IMR-90 (cell line): ENCODE measurements at regions not wholly inside any gene's neighbourhood (a gene's known extent, or its start where the extent isn't known, plus 50 kb on each side); places are given as distances from the start of the nearest gene placed in this dataset.

Source experiments
- ATAC-seq: fragments of 200-7000 bp; cut with Tn5 transposase; 2 replicates; pipeline ENCODE4 v1.9.1; 2020; ENCODE audit warnings: low read depth, mild to moderate bottlenecking, moderate library complexity
- BruUV-seq: library from RNA; stranded (reverse); fragments of 400-500 nt; replicated peaks from 2 replicates; lab custom pipeline; 2021; lab: Mats Ljungman, UMichigan
- CTCF ChIA-PET: fragments of 300-600 bp; formaldehyde crosslinking; extraction: SDS; loops from one replicate; lab custom pipeline; 2021; ENCODE audit warnings: antibody characterized with exemption; lab: Yijun Ruan, JAX
- POLR2A ChIA-PET: fragments of 300-600 bp; sonication (Branson Sonifier 250); formaldehyde crosslinking; loops from one replicate; lab custom pipeline; 2022; ENCODE audit warnings: antibody characterized with exemption; ENCODE audit not compliant: unreplicated experiment; lab: Charles Lee
- DNase-seq: peaks from one replicate; pipeline ENCODE4 v3.0.0; 2013
- H2AFZ ChIP-seq: replicated peaks from 2 replicates; pipeline ENCODE3; 2013; ENCODE audit warnings: low read length, mild to moderate bottlenecking; ENCODE audit not compliant: poor library complexity
- H2AK5ac ChIP-seq: 2 replicates; pipeline ENCODE4 v1.6.1; 2013; ENCODE audit warnings: low read depth, low read length, inconsistent platforms
- H2AK9ac ChIP-seq: replicated peaks from 2 replicates; pipeline ENCODE3; 2013; ENCODE audit warnings: mild to moderate bottlenecking, low read depth, low read length, moderate library complexity; ENCODE audit not compliant: poor library complexity
- H2BK120ac ChIP-seq: 2 replicates; pipeline ENCODE4 v1.6.1; 2013; ENCODE audit warnings: low read depth, low read length, inconsistent platforms
- H2BK15ac ChIP-seq: 3 replicates; pipeline ENCODE4 v1.6.1; 2013; ENCODE audit warnings: low read depth, low read length, inconsistent platforms
- H2BK20ac ChIP-seq: 2 replicates; pipeline ENCODE4 v1.6.1; 2013; ENCODE audit warnings: low read depth, mild to moderate bottlenecking, inconsistent platforms, low read length, moderate library complexity
- H2BK5ac ChIP-seq: 2 replicates; pipeline ENCODE4 v1.6.1; 2013; ENCODE audit warnings: mild to moderate bottlenecking, low read depth, low read length, inconsistent platforms; ENCODE audit not compliant: poor library complexity, severe bottlenecking
- H3K14ac ChIP-seq: replicated peaks from 2 replicates; pipeline ENCODE4 v1.6.1; 2013; ENCODE audit warnings: low read depth, low read length, inconsistent platforms
- H3K18ac ChIP-seq: 2 replicates; pipeline ENCODE4 v1.6.1; 2013; ENCODE audit warnings: low read depth, low read length, control low read depth
- H3K23ac ChIP-seq: 2 replicates; pipeline ENCODE4 v1.6.1; 2013; ENCODE audit warnings: low read depth, low read length, inconsistent platforms
- H3K27ac ChIP-seq: 2 replicates; pipeline ENCODE4 v1.5.1; 2013; ENCODE audit warnings: mild to moderate bottlenecking, control low read depth, low read length; ENCODE audit not compliant: insufficient read depth
- H3K27me3 ChIP-seq: 2 replicates; pipeline ENCODE4 v1.6.1; 2013; ENCODE audit warnings: low read length; ENCODE audit not compliant: control insufficient read depth, insufficient read depth
- H3K36me3 ChIP-seq: 2 replicates; pipeline ENCODE4 v1.6.1; 2013; ENCODE audit warnings: low read length, mixed read lengths; ENCODE audit not compliant: control insufficient read depth, insufficient read depth
- H3K4ac ChIP-seq: 2 replicates; pipeline ENCODE4 v1.6.1; 2013; ENCODE audit warnings: low read depth, low read length, inconsistent platforms
- H3K4me1 ChIP-seq: 2 replicates; pipeline ENCODE4 v1.6.1; 2013; ENCODE audit warnings: low read length, mixed read lengths; ENCODE audit not compliant: control insufficient read depth, insufficient read depth
- H3K4me2 ChIP-seq: 2 replicates; pipeline ENCODE4 v1.6.1; 2013; ENCODE audit warnings: low read depth, mild to moderate bottlenecking, control low read depth, low read length, moderate library complexity
- H3K4me3 ChIP-seq: 2 replicates; pipeline ENCODE4 v1.5.1; 2013; ENCODE audit warnings: low read depth, mild to moderate bottlenecking, control low read depth, low read length, moderate library complexity; ENCODE audit not compliant: insufficient read depth
- H3K56ac ChIP-seq: 2 replicates; pipeline ENCODE4 v1.6.1; 2013; ENCODE audit warnings: low read length, inconsistent platforms; ENCODE audit not compliant: insufficient read depth; ENCODE audit errors: extremely low read depth
- H3K79me1 ChIP-seq, 2 experiments: 2 replicates each; pipeline ENCODE4 v1.6.1; 2013; ENCODE audit warnings: low read length in 2 of 2, inconsistent platforms in 1 of 2, low read depth in 1 of 2
- H3K9ac ChIP-seq: 2 replicates; pipeline ENCODE4 v1.6.1; 2013; ENCODE audit warnings: low read depth, low read length, control low read depth
- H3K9me1 ChIP-seq: 2 replicates; pipeline ENCODE4 v1.6.1; 2013; ENCODE audit warnings: low read length, inconsistent platforms; ENCODE audit not compliant: insufficient read depth
- H3K9me3 ChIP-seq: 2 replicates; pipeline ENCODE4 v1.6.1; 2013; ENCODE audit warnings: low read length; ENCODE audit not compliant: control insufficient read depth, insufficient read depth
- H4K20me1 ChIP-seq: 2 replicates; pipeline ENCODE4 v1.6.1; 2013; ENCODE audit warnings: low read length, inconsistent platforms; ENCODE audit not compliant: insufficient read depth
- H4K5ac ChIP-seq: 2 replicates; pipeline ENCODE4 v1.6.1; 2013; ENCODE audit warnings: mild to moderate bottlenecking, low read depth, low read length, control low read depth
- H4K8ac ChIP-seq, 2 experiments: 2 replicates each; pipeline ENCODE4 v1.6.1; 2013; ENCODE audit warnings: low read depth in 2 of 2, low read length in 2 of 2, control low read depth in 1 of 2, inconsistent platforms in 1 of 2
- H4K91ac ChIP-seq: 2 replicates; pipeline ENCODE4 v1.6.1; 2013; ENCODE audit warnings: low read depth, low read length, inconsistent platforms; ENCODE audit not compliant: insufficient read depth
- BHLHE40 ChIP-seq: fragments of 150-350 bp; IDR thresholded peaks from 2 replicates; pipeline ENCODE4 v1.6.1; 2016; ENCODE audit warnings: mild to moderate bottlenecking, low read depth, low read length
- CTCF ChIP-seq: conservative IDR thresholded peaks from 2 replicates; pipeline ENCODE4 v1.5.1; 2012; ENCODE audit warnings: mild to moderate bottlenecking, low read depth, low read length, improper control_type of control experiment
- ELK1 ChIP-seq: fragments of 150-350 bp; IDR thresholded peaks from 2 replicates; pipeline ENCODE4 v1.6.1; 2016; ENCODE audit warnings: low read depth, mild to moderate bottlenecking, low read length, moderate library complexity, borderline replicate concordance
- MAFK ChIP-seq: IDR thresholded peaks from 2 replicates; pipeline ENCODE4 v1.6.1; 2012; ENCODE audit warnings: low read depth, low read length, improper control_type of control experiment
- MAZ ChIP-seq: IDR thresholded peaks from 2 replicates; pipeline ENCODE4 v1.6.1; 2012; ENCODE audit warnings: low read depth, mild to moderate bottlenecking, low read length, improper control_type of control experiment, moderate library complexity, borderline replicate concordance
- NFE2L2 ChIP-seq: fragments of 150-350 bp; IDR thresholded peaks from 2 replicates; pipeline ENCODE4 v1.6.1; 2016; ENCODE audit warnings: low read depth, mild to moderate bottlenecking, low read length
- RAD21 ChIP-seq: IDR thresholded peaks from 2 replicates; pipeline ENCODE4 v1.6.1; 2012; ENCODE audit warnings: low read length, improper control_type of control experiment
- RFX5 ChIP-seq: IDR thresholded peaks from 2 replicates; pipeline ENCODE4 v1.8.0; 2012; ENCODE audit warnings: low read depth, mild to moderate bottlenecking, low read length, moderate library complexity
- USF2 ChIP-seq: fragments of 150-350 bp; IDR thresholded peaks from 2 replicates; pipeline ENCODE4 v1.6.1; 2017; ENCODE audit warnings: mild to moderate bottlenecking, antibody characterized with exemption, low read length, low read depth
- WGBS, 2 experiments: methylation state at CpG; one replicate each; pipeline versions ENCODE4 v1.1.5 to v1.1.7; 2013; ENCODE audit warnings: missing lambda C conversion rate in 2 of 2; ENCODE audit not compliant: insufficient read length in 1 of 2; ENCODE audit errors: extremely low coverage in 2 of 2; 5-methylcytosine and 5-hydroxymethylcytosine counted together
- dilution Hi-C: fragments of 300-500 bp; cut with HindIII; formaldehyde crosslinking; loops from one replicate; pipeline ENCODE4 v1.14.3; 2018; ENCODE audit warnings: low sequenced_read_pairs; ENCODE audit not compliant: unreplicated experiment
- in situ Hi-C: fragments of 300-500 bp; cut with MboI; formaldehyde crosslinking; loops from 3 replicates; pipeline ENCODE4 v1.14.3; 2019; ENCODE audit warnings: low sequenced_read_pairs, inconsistent platforms, mixed read lengths
- intact Hi-C: fragments of 100-400 bp; cut with micrococcal nuclease; formaldehyde crosslinking; loops from 2 replicates; pipeline ENCODE4 v1.10.0; 2022

DNA sequence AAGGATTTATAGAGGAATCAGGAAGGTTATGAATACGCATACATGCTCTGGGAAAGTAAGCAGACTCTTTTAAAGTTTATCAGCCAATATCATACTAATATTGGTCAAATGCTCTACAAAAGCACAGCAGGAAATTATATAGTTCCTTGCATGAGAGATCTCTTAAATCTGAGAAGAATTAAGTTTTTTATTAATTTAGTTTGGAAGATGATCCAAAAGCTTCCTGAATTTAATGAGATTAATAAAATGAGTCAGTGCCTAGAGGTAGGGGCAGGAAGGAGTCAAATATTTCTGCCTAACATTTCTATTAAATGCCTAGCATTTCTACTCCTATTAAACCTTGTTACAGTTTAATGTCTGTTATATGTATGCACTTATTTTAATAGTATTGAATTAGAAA lies 1608.2 kb downstream of the GRIK2 start:
- no peak overlapping the region for H3K4me2 ChIP-seq
- no peak overlapping the region for H2BK5ac ChIP-seq
- no peak overlapping the region for H2AFZ ChIP-seq
- no peak overlapping the region for H3K27ac ChIP-seq
- no peak overlapping the region for H3K23ac ChIP-seq
- H4K20me1 ChIP-seq: no peaks in the 10 kb centered on the region
- no peaks in the 10 kb centered on the region for H3K79me1 ChIP-seq
- in situ Hi-C loops: no loop called here
- DNase-seq (no peak), ATAC-seq (no peak)
- H3K18ac ChIP-seq: no peak overlapping the region
- no CpG with 5 or more reads among the region's 1 CpG for WGBS, 2 experiments
- no peaks in the 10 kb centered on the region for H3K9me3 ChIP-seq
- intact Hi-C loops: no loop called here
- no peaks in the 10 kb centered on the region for H3K9me1 ChIP-seq
- no peak overlapping the region for H2BK120ac ChIP-seq
- H3K4ac ChIP-seq: no peak overlapping the region
- H2AK9ac ChIP-seq: no peak overlapping the region
- no peak overlapping the region for H3K9ac ChIP-seq
- H3K56ac ChIP-seq: no peak overlapping the region
- H3K14ac ChIP-seq: no peak overlapping the region
- H3K4me3 ChIP-seq: no peak overlapping the region
- H3K27me3 ChIP-seq: no peaks in the 10 kb centered on the region
- ChIA-PET POLR2A (no interaction called here), CTCF (no interaction called here)
- no peak overlapping the region for H2AK5ac ChIP-seq
- H3K36me3 ChIP-seq: no peaks in the 10 kb centered on the region
- no peak overlapping the region for H4K91ac ChIP-seq
- no peak overlapping the region for H2BK20ac ChIP-seq
- H2BK15ac ChIP-seq: no peak overlapping the region
- BruUV-seq: no TSS peak
- H4K8ac ChIP-seq: no peak overlapping the region
- TF ChIP-seq USF2 (no peak), MAFK (no peak), RFX5 (no peak), MAZ (no peak), RAD21 (no peak), ELK1 (no peak), BHLHE40 (no peak), NFE2L2 (no peak), CTCF (no peak)
- no peak overlapping the region for H4K5ac ChIP-seq
- dilution Hi-C loops: no loop called here
- H3K4me1 ChIP-seq: no peaks in the 10 kb centered on the region
